SK-N-SH treated with all-trans-retinoic acid at 6 μM for 48 hours (cell line): ENCODE measurements at regions not wholly inside any gene's neighbourhood (a gene's known extent, or its start where the extent isn't known, plus 50 kb on each side); places are given as distances from the start of the nearest gene placed in this dataset.

Experiments used
- ARNTL ChIP-seq: fragments of 450-650 bp; formaldehyde crosslinking; IDR thresholded peaks from 2 replicates; pipeline ENCODE4 v1.5.0; 2020; ENCODE audit warnings: low read depth, mild to moderate bottlenecking, moderate library complexity, borderline replicate concordance
- BACH2 ChIP-seq: fragments of 250-450 bp; sonication (Bioruptor Pico); IDR thresholded peaks from 2 replicates; pipeline ENCODE4 v1.9.0; 2021; ENCODE audit warnings: mild to moderate bottlenecking, borderline replicate concordance
- GLIS3 ChIP-seq: fragments of 250-450 bp; sonication (Bioruptor Pico); IDR thresholded peaks from 2 replicates; pipeline ENCODE4 v1.5.0; 2020; ENCODE audit warnings: mild to moderate bottlenecking, moderate library complexity
- PATZ1 ChIP-seq: fragments of 250-450 bp; sonication (Bioruptor Pico); IDR thresholded peaks from 2 replicates; pipeline ENCODE4 v1.8.0; 2020; ENCODE audit warnings: mild to moderate bottlenecking, moderate library complexity, borderline replicate concordance
- PPARA ChIP-seq: fragments of 250-450 bp; sonication (Bioruptor Pico); IDR thresholded peaks from 2 replicates; pipeline ENCODE4 v1.5.0; 2020; ENCODE audit warnings: mild to moderate bottlenecking, borderline replicate concordance
- RARB ChIP-seq: fragments of 250-450 bp; sonication (Bioruptor Pico); IDR thresholded peaks from 2 replicates; pipeline ENCODE4 v1.8.0; 2021; ENCODE audit warnings: mild to moderate bottlenecking, moderate library complexity
- TOX ChIP-seq: fragments of 250-450 bp; sonication (Bioruptor Pico); IDR thresholded peaks from 2 replicates; pipeline ENCODE4 v1.8.0; 2021; ENCODE audit warnings: mild to moderate bottlenecking, moderate library complexity, borderline replicate concordance
- ZFP3 ChIP-seq: fragments of 250-450 bp; sonication (Bioruptor Pico); IDR thresholded peaks from 2 replicates; pipeline ENCODE4 v1.5.0; 2020; ENCODE audit warnings: mild to moderate bottlenecking, moderate library complexity
- ZFP30 ChIP-seq: fragments of 450-650 bp; formaldehyde crosslinking; IDR thresholded peaks from 2 replicates; pipeline ENCODE4 v1.5.0; 2022; ENCODE audit warnings: mild to moderate bottlenecking, moderate library complexity
- TF ChIP-seq, protein P1 (sequence below): fragments of 250-450 bp; sonication (Bioruptor Pico); IDR thresholded peaks from 2 replicates; pipeline ENCODE4 v1.8.0; 2021; ENCODE audit warnings: low read depth, mild to moderate bottlenecking, moderate library complexity, borderline replicate concordance

DNA sequence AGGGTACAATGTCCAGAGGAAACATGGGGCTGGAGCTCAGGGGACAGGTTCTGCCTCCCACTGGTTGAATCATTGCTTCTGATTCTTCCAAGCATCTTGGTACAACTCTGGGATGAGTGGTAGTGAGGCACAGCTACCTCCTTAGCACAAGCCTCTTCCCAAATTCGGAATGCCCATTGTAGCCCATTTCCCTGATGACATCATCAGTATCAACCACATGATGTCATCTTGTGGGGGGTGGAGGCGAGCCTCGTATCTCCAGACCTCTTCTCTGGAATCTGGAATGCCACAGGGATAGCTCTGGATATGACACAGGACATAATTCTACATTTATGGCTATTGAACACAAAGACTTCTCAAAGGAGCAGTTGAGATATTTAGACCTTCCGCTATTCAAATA is 715.2 kb downstream of the RNF144A start:
- TF ChIP-seq ZFP3 (no peak), PATZ1 (CRISPR knock-in tag) (no peak), ARNTL (CRISPR knock-in tag) (no peak), RARB (CRISPR knock-in tag) (no peak), BACH2 (CRISPR knock-in tag) (no peak), TOX (CRISPR knock-in tag) (no peak), PPARA (CRISPR knock-in tag) (no peak), GLIS3 (CRISPR knock-in tag) (no peak), ZFP30 (CRISPR knock-in tag) (no peak)
- TF ChIP-seq, protein P1, sequence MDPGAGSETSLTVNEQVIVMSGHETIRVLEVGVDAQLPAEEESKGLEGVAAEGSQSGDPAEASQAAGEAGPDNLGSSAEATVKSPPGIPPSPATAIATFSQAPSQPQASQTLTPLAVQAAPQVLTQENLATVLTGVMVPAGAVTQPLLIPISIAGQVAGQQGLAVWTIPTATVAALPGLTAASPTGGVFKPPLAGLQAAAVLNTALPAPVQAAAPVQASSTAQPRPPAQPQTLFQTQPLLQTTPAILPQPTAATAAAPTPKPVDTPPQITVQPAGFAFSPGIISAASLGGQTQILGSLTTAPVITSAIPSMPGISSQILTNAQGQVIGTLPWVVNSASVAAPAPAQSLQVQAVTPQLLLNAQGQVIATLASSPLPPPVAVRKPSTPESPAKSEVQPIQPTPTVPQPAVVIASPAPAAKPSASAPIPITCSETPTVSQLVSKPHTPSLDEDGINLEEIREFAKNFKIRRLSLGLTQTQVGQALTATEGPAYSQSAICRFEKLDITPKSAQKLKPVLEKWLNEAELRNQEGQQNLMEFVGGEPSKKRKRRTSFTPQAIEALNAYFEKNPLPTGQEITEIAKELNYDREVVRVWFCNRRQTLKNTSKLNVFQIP (CRISPR knock-in tag) = no peak
